ENCODE measurements at regions not wholly inside any gene's neighbourhood (a gene's known extent, or its start where the extent isn't known, plus 50 kb on each side); places are given as distances from the start of the nearest gene placed in this dataset.

GRCh38 chr13:77397636-77398035 lies 70.7 kb upstream of the MYCBP2 start:
- TF ChIP-seq POLR2AphosphoS5 (IDR thresholded peaks at IDR 0.05) = no peak
- no peak for TF ChIP-seq CTCF (IDR thresholded peaks at IDR 0.05)

Measured in esophagus muscularis mucosa (tissue), 3 donors.